Body of pancreas (tissue), 4 donors: ENCODE measurements at regions not wholly inside any gene's neighbourhood (a gene's known extent, or its start where the extent isn't known, plus 50 kb on each side); places are given as distances from the start of the nearest gene placed in this dataset.

ENCODE experiments used
- CTCF ChIP-seq, 7 experiments: fragments of 450-650 bp in 4 of 7; fragments of 200-600 bp in 3 of 7; sonication (generic) in 3 of 7; IDR thresholded peaks; one replicate each; pipeline ENCODE4 v1.5.1; 2016 to 2019; ENCODE audit warnings: antibody characterized with exemption in 7 of 7
- POLR2A ChIP-seq, 3 donors: fragments of 450-650 bp; IDR thresholded peaks; one replicate each; pipeline ENCODE4 v1.6.1; 2016; ENCODE audit warnings: antibody characterized with exemption in 3 of 3, mild to moderate bottlenecking in 2 of 3

GRCh38 chr11:45036010-45036409, 85.3 kb upstream of the TP53I11 start:
- TF ChIP-seq CTCF (IDR thresholded peaks at IDR 0.05) (no peak), POLR2A (IDR thresholded peaks at IDR 0.05) (no peak)
